RPMI8226 (cell line): ENCODE measurements at regions not wholly inside any gene's neighbourhood (a gene's known extent, or its start where the extent isn't known, plus 50 kb on each side); places are given as distances from the start of the nearest gene placed in this dataset.

Experiments used
- DNase-seq: peaks from one replicate; pipeline ENCODE4 v3.0.0-alpha.2; 2015

DNA sequence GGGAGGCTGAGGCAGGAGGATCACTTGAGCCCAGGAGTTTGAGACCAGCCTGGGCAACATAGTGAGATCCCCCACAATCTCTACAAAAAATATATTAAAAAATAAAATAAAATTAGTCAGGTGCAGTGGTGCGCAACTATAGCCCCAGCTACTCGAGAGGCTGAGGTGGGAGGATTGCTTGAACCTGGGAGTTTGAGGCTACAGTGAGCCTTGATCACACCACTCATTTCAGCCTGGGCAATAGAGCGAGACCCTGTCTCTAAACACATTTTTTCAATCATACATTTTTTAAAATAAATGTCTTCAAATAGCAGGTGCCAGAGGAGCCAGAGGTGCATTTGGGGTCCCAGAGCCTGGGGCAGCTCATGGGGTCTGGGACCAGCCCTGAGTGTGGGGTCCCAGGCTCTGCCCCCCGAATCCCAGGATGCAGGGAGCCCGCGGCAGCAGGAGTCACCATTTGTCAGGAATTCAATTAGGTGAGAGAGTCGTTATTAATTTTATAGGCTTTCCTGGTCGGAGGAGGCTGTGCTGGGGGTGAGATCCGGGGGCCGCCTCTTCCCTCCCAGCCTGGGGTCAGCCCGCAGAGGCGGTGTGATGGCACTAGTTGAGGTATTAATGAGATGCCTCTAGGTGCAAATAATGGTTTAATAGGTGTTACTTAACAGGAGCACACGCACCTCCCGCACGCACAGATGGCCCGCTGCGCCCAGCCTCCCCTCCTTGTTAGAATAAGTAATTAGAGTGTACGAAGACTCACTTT is 78.3 kb downstream of the MICALL2 start:
- no peak for DNase-seq

DNA sequence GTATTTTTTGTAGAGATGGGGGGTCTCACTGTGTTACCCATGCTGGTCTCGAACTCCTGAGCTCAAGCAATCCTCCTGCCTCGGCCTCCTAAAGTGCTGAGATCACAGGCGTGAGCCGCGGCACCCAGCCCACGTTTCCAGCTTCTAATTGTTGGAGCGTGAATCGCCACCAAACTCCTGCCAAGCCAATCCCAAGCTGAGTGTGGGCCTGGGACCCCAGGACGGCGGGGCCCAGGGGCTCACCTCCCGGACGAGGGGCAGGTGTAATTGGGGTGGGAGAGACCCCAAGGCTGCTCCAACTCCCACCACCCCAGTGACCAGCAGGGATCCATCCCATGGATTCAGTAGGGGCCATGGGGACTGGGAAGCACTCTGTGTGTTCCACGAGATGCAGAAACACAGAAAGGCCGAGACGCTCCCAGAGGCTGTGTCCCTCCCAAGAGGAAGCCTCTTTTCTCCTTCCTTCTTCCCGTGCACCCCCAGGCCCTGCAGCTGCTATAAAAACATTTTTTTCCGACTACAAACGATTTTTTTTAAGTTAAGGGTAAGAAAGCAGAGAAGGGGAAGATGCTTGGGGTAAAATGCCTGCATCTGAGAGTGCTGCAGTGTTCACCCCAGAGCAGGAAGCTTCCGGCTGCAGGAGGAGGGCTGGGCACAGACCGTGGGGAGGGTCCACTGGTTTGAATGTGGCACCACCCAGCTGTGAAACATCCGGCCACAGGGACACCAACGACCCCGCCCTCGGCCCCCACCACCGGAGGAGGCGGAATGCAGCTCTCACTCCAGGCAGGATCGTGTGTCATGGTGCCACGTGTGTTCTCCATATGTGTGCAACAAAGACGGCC is 76.5 kb downstream of the MICALL2 start:
- no peak for DNase-seq

DNA sequence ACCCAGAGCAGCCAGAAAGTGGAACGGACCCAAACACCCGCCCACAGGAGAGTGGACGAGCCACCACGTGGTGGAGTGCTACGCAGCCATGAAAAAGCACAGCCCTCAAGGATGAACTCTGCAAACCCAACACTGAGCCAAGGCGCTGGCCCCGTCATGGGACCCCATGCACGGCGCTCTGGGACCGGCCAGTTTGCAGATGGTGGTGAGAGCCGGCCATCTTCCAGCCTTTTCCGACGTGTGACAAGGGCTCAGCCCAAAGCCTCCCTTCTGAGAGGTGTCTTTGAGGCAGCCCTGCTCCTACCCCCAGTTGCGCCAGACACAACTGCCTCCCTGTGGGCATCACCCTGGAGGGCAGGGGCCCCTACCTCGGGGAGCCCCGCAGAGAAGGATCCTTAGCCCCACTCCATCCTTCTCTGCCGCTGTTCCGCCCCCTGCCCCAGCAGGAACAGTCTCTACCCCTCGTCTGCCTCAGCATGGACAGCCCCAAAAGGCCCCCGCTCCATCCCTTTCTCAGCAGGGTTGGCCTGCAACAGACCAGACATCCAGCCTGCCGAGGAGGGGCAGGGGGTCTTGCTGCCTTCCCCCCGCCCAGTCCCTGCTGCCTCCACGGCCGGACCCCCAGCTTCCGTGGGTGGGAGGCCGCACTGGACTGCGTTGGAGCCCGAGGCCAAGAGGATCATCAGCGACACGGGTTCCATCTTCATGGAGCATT is 75.7 kb downstream of the MICALL2 start:
- DNase-seq = no peak

DNA sequence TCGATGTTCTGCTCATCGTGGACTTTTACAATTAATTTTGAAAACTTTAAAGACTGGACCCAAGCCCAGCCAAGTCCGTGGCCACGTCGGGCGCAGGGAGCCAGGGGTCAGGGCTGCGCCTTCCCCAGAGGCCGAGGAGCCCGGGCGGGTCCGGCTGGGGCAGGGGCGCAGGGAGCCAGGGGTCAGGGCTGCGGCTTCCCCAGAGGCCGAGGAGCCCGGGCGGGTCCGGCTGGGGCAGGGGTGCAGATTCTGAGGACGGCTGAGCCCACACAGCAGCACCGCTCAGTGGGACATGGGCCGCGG is 75.2 kb downstream of the MICALL2 start:
- DNase-seq = no peak
